ENCODE measurements at regions not wholly inside any gene's neighbourhood (a gene's known extent, or its start where the extent isn't known, plus 50 kb on each side); places are given as distances from the start of the nearest gene placed in this dataset.

GRCh38 chr13:23129331-23129730 lies 51.4 kb upstream of the SGCG start:
- ChIA-PET POLR2A (no interaction called here), RAD21 (ENCODE audit: low non-redundant PET in 1 of 2, low total read pairs in 2 of 2, uncharacterized antibody in 2 of 2, unreplicated experiment in 2 of 2) (no interaction called here), CTCF (no interaction called here)
- intact Hi-C loops (cut with micrococcal nuclease) = no loop called here
- no peaks in the 10 kb centered on the region for H3K36me3 ChIP-seq (ENCODE audit: control insufficient read depth in 1 of 2, insufficient read depth in 2 of 2, low read length in 2 of 2)
- ATAC-seq (no peak), DNase-seq (ENCODE audit: low read depth, low spot score) (no peak)
- H2AFZ ChIP-seq (ENCODE audit: low read depth, low read length, poor library complexity, severe bottlenecking) = no peak overlapping the region
- H3K79me2 ChIP-seq (ENCODE audit: insufficient read depth, low read length) = no peaks in the 10 kb centered on the region
- no peak overlapping the region for H3K4me2 ChIP-seq (ENCODE audit: low read length)
- no peak overlapping the region for H3K27ac ChIP-seq (ENCODE audit: low read depth, low read length)
- no peak overlapping the region for H3K4me3 ChIP-seq (replicated peaks in 1 of 2; ENCODE audit: low read depth in 1 of 2, low read length in 2 of 2)
- no TSS peak for BruUV-seq (replicated peaks)
- TF ChIP-seq EGR1 (IDR thresholded peaks at IDR 0.05; ENCODE audit: low read depth) (no peak), EZH2phosphoT487 (IDR thresholded peaks at IDR 0.05; ENCODE audit: borderline replicate concordance) (no peak), CTCF (IDR thresholded peaks at IDR 0.05 in 2 of 3, conservative IDR thresholded peaks at IDR 0.05 in 1 of 3; ENCODE audit: borderline replicate concordance in 1 of 3, insufficient read depth in 1 of 3, low read depth in 2 of 3, low read length in 2 of 3) (no peak), POLR2AphosphoS5 (IDR thresholded peaks at IDR 0.05; ENCODE audit: low read depth, low read length) (no peak), MAX (IDR thresholded peaks at IDR 0.05) (no peak), CEBPB (IDR thresholded peaks at IDR 0.05; ENCODE audit: low read depth) (no peak), REST (IDR thresholded peaks at IDR 0.05; ENCODE audit: low read depth) (no peak), ZNF274 (IDR thresholded peaks at IDR 0.05; ENCODE audit: low read depth, low read length) (no peak), SP1 (IDR thresholded peaks at IDR 0.05; ENCODE audit: low read depth) (no peak), SIN3A (IDR thresholded peaks at IDR 0.05; ENCODE audit: low read depth) (no peak), SRF (IDR thresholded peaks at IDR 0.05; ENCODE audit: low read depth) (no peak), CBX3 (IDR thresholded peaks at IDR 0.05; ENCODE audit: low read depth) (no peak), EZH2 (IDR thresholded peaks at IDR 0.05) (no peak), FOSL1 (IDR thresholded peaks at IDR 0.05; ENCODE audit: low read depth) (no peak), JUND (IDR thresholded peaks at IDR 0.05) (no peak)
- H3K9ac ChIP-seq (ENCODE audit: low read length) = no peak overlapping the region
- H4K20me1 ChIP-seq (ENCODE audit: insufficient read depth) = no peaks in the 10 kb centered on the region
- H3K9me3 ChIP-seq (ENCODE audit: control insufficient read depth in 1 of 2, insufficient read depth in 1 of 2, low read depth in 1 of 2, low read length in 2 of 2) = no peaks in the 10 kb centered on the region
- H3K4me1 ChIP-seq (ENCODE audit: control insufficient read depth in 1 of 2, insufficient read depth in 2 of 2, low read length in 2 of 2) = no peaks in the 10 kb centered on the region
- no peaks in the 10 kb centered on the region for H3K9me2 ChIP-seq (ENCODE audit: insufficient read depth)
- no peaks in the 10 kb centered on the region; the same call in 1 of the 2 replicates for H3K27me3 ChIP-seq (ENCODE audit: insufficient read depth, low read length)

Measured in HCT116 (cell line).